Coronary artery (tissue), 2 donors: ENCODE measurements at regions not wholly inside any gene's neighbourhood (a gene's known extent, or its start where the extent isn't known, plus 50 kb on each side); places are given as distances from the start of the nearest gene placed in this dataset.

Experiments used
- DNase-seq: peaks from one replicate; pipeline ENCODE4 v3.0.0-alpha.2; 2017; ENCODE audit warnings: low spot score
- H3K27ac ChIP-seq, 2 donors: fragments of 200-600 bp; sonication (generic); one replicate each; pipeline ENCODE4 v1.5.1; 2016 to 2019
- H3K4me3 ChIP-seq: fragments of 200-600 bp; sonication (generic); 2 replicates; pipeline ENCODE4 v1.5.1; 2016; ENCODE audit warnings: mild to moderate bottlenecking, moderate library complexity
- TF ChIP-seq, protein P1 (sequence below): fragments of 200-600 bp; sonication (generic); IDR thresholded peaks from one replicate; pipeline ENCODE4 v1.5.1; 2019; ENCODE audit warnings: antibody characterized with exemption

DNA sequence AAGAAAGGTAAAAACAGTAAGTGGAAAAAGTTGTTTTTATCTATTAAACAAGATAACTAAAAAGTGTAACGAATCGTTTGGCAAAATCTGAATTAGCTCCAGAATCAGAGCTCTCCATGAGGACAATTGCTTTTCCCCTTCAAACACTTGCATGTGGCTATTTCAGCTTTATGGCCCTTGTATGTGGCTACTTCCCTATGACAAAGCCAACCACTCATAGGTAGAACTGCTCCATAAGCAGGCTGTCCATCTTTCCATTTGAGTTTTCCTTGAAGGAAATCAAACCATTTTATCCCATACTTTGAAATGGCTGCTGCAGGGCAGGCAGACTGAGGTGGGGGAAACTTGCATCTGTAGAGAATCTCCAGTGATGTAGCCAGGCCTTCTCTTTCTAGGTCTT is 445.5 kb upstream of the ID2 start:
- H3K4me3 ChIP-seq, result no peak overlapping the region
- TF ChIP-seq, protein P1, sequence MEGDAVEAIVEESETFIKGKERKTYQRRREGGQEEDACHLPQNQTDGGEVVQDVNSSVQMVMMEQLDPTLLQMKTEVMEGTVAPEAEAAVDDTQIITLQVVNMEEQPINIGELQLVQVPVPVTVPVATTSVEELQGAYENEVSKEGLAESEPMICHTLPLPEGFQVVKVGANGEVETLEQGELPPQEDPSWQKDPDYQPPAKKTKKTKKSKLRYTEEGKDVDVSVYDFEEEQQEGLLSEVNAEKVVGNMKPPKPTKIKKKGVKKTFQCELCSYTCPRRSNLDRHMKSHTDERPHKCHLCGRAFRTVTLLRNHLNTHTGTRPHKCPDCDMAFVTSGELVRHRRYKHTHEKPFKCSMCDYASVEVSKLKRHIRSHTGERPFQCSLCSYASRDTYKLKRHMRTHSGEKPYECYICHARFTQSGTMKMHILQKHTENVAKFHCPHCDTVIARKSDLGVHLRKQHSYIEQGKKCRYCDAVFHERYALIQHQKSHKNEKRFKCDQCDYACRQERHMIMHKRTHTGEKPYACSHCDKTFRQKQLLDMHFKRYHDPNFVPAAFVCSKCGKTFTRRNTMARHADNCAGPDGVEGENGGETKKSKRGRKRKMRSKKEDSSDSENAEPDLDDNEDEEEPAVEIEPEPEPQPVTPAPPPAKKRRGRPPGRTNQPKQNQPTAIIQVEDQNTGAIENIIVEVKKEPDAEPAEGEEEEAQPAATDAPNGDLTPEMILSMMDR, result no peak
- H3K27ac ChIP-seq, result no peak overlapping the region
- no peak for DNase-seq

DNA sequence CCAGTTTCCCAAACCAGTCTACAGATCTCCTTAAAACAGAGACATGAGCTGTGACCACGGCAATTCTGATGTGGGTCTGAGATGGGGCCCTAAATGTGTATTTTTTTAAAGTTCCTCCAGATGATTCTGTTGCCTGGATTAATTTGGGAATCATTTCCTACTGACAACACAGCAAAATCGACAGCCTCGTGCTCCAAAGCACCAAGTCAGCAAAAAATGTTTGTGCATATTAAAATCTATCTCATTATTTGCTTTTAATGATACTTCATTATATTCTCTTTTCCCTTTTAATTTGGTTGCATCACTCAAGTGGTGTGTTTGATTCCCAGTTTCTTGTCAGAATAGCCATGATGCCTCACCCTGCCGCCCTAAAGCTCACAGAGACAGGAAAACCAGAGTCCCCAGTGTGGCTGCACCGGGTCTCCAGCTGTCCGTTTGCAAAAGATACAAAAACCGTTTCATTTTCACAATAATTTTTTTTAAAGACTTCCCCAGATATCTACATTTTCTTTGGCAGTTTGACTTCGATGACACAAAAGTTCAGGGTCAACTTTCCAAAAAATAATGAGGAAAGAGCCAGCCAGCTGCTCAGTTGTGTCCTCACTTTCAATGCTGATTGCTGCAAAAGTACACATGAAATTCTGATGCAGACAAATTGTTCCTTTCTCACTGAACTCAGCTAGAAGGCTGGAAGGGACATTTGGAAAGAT is 443.2 kb upstream of the ID2 start:
- TF ChIP-seq, protein P1, result no peak
- H3K27ac ChIP-seq, result peak overlapping the region in 1 of 2 donors; percentile 24
- H3K4me3 ChIP-seq, result no peak overlapping the region
- no peak for DNase-seq

DNA sequence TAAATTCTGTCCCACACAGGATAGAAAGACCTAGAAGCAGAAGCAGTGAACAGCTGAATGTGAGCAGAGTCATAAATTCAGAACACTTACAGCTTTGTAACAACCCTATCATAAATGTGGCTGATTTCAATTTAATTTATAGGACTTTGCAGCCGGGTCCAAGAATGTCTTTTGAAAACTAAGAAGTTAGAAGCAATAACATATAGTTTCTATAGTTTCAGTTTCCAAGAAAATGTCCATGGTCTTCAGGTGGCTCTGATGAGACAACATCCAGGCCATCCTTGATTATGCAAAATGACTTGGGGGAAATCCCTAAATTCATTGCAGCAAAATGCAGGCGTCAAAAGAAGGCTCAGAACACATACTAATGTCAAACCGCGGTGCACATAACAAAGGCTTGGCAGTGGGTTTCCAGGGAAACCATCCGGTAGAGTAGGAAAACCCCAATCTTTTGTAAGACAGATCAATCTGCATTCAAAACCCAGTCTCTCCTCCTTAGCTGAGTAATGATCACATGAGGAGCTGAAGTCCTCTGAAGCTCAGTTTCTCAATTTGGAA is 442.2 kb upstream of the ID2 start:
- Histone ChIP-seq H3K27ac (no peak overlapping the region), H3K4me3 (no peak overlapping the region)
- TF ChIP-seq, protein P1, result no peak
- no peak for DNase-seq

DNA sequence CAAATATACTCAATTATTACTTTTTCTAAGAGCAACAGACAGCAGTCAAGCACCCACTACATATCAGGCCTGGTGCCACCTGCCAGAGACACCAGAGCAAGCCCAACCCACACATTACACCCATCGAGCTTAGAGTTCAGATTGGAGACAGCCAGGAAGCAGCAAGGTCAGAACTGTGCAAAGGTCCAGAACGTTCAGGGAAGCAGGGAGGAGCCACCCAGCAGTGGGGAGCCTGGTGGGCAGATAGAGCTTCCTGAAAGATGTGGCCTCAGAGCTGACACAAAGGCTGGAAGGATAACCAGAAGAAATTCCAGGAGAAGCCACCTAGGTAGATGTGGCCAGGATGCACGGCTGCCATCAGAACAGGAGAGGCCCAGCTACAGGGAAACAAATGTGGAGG is 440.5 kb upstream of the ID2 start:
- no peak overlapping the region for H3K27ac ChIP-seq
- DNase-seq, result no peak
- no peak overlapping the region for H3K4me3 ChIP-seq
- TF ChIP-seq, protein P1, result no peak

DNA sequence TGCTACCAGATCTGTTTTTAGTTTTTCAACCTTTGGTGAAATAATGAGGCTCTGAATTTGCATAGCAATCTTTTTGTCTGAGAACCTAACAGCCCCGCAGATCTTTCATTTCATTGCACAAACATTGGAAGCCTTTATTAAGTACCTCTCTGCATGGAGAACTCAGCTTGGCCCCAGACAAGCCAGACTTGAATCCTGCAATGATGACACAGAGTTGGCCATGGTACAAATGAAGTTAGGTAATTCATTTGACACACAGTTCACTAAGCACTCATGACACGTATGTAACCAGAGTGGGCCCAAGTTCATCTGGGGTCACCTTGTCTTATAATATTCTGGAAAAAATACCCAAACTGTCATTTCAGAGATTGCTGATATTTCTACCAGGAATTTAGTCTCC is 439.1 kb upstream of the ID2 start:
- no peak overlapping the region for H3K27ac ChIP-seq
- TF ChIP-seq, protein P1, result no peak
- H3K4me3 ChIP-seq, result no peak overlapping the region
- no peak for DNase-seq

DNA sequence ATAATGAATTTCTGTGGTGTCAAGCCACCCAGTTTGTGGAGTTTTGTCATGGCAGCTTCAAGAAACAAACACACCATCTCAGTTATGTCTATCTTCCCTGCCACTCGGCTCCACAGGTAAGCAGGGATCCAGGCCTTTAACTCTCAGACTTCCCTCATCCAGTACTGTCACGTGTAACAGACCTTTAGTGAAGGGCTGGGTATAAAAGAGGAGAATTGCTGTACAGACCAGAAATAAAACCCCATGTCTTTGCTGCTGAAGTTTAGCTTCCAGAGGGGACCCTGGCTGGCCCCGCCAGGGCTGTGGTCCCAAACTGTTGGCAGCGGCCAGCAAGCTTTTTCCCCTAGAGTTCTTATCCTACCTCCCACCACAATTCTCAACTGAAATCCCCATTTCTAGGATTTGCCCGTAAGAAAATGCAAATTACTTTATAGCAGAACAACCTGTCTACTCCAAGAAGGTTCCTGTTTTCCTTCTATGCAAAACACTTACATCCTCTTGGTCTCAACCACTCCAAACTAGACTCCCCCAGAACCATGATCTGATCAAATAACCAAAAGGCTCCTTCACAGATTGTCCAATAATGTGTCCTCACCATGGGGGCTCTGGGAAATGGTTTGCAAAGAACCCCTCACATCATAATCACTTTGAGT is 438.0 kb upstream of the ID2 start:
- no peak for DNase-seq
- TF ChIP-seq, protein P1, result no peak
- Histone ChIP-seq H3K27ac (no peak overlapping the region), H3K4me3 (no peak overlapping the region)

DNA sequence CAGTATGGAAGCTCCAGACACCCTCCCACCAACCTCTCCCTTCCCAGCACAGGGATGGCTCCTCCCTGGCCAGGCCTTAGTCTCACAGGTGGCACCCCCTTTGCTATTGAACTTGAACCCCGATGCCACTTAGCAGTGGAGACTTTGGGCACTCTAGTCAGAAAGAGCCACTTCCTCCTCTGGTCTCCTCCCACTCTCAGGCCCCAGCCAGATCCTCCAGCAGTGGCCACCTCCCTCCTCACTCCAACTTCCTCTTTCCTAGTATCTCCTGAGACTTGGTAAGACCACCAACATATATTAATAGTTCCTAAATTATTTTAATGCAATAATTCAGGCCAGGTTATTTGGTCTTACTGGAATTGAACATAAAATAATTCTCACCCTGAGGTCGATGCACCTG is 437.2 kb upstream of the ID2 start:
- TF ChIP-seq, protein P1, result no peak
- H3K27ac ChIP-seq, result no peak overlapping the region
- no peak for DNase-seq
- H3K4me3 ChIP-seq, result no peak overlapping the region
